ENCODE measurements at regions not wholly inside any gene's neighbourhood (a gene's known extent, or its start where the extent isn't known, plus 50 kb on each side); places are given as distances from the start of the nearest gene placed in this dataset.

GRCh38 chr5:103450333-103451061 is 112.1 kb downstream of the NUDT12 start:
- ChIA-PET POLR2A (ENCODE audit: low non-redundant PET) (no interaction called here), CTCF (no interaction called here)
- TF ChIP-seq, protein P1, sequence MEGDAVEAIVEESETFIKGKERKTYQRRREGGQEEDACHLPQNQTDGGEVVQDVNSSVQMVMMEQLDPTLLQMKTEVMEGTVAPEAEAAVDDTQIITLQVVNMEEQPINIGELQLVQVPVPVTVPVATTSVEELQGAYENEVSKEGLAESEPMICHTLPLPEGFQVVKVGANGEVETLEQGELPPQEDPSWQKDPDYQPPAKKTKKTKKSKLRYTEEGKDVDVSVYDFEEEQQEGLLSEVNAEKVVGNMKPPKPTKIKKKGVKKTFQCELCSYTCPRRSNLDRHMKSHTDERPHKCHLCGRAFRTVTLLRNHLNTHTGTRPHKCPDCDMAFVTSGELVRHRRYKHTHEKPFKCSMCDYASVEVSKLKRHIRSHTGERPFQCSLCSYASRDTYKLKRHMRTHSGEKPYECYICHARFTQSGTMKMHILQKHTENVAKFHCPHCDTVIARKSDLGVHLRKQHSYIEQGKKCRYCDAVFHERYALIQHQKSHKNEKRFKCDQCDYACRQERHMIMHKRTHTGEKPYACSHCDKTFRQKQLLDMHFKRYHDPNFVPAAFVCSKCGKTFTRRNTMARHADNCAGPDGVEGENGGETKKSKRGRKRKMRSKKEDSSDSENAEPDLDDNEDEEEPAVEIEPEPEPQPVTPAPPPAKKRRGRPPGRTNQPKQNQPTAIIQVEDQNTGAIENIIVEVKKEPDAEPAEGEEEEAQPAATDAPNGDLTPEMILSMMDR (conservative IDR thresholded peaks at IDR 0.05; ENCODE audit: low read depth): no peak
- peak; percentile 60 for DNase-seq (ENCODE audit: low spot score)
- no peak overlapping the region for H3K27ac ChIP-seq

DNA sequence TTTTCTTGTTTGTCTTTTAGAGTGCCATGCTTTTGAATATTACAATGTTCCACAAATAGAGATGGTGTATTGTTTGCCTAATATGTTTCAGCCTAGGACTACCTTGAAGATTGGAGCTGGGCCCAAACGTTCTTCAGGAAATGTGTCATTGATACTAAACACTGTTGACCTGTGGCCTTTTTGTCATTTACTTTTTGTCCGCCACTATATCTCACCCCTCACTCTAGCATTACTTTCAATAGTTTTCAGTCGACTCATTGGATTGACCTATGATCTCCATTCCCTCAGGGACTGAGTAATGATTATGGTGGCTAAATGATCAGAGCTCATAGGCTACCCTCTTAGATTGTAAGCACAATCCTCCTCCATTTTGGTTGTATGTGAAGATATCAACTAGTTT is 115.8 kb downstream of the NUDT12 start:
- POLR2A ChIA-PET (ENCODE audit: low non-redundant PET): no interaction called here
- DNase-seq (ENCODE audit: low spot score): no peak

DNA sequence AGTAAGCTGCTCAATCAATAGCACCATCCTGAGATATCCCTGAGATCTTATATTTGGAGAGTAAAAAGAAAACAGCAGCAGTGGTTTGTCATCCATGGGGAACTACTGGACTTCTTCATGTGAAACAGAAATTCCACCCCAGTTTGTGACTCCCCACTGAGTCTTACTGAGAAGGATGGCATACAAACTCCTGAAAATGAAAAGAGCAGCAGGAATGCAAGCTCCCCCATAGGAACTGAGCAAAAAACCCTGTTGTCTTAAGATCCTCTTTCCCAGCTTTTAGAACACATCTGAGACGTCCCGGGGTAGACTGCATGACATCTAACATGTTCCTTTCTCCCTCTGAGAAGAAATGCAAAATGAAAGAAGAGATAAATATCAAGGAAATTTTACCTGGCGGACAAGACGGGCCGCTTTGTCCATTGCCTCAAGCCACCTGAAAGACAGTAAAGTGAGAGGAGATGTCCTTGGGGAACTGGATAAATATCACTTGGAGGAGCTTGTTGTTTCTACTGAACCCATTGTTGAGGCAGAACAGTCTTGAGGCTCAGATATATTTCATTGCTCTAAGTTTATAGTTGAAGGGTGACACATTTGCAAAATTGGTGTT is 117.1 kb downstream of the NUDT12 start:
- POLR2A ChIA-PET (ENCODE audit: low non-redundant PET): no interaction called here
- H3K27ac ChIP-seq: no peak overlapping the region
- no peak for DNase-seq (ENCODE audit: low spot score)
- TF ChIP-seq, protein P1 (conservative IDR thresholded peaks at IDR 0.05; ENCODE audit: low read depth): no peak
- CTCF ChIA-PET: interaction anchor here (0.8 kb wide), 1 partner anchor 213 kb away, joined by 4 read pairs; no protein-coding TSS in a partner anchor

More for the DNA sequence above, 115.8 kb downstream of the NUDT12 start:
- CTCF ChIA-PET: interaction anchor here (0.5 kb wide), 1 partner anchor 146 kb away, joined by 3 read pairs; no protein-coding TSS in a partner anchor
- TF ChIP-seq, protein P1 (conservative IDR thresholded peaks at IDR 0.05; ENCODE audit: low read depth): no peak
- H3K27ac ChIP-seq: no peak overlapping the region

GRCh38 chr5:103444333-103445038 is 118.1 kb downstream of the NUDT12 start:
- ChIA-PET POLR2A (ENCODE audit: low non-redundant PET) (no interaction called here), CTCF (no interaction called here)
- no peak for DNase-seq (ENCODE audit: low spot score)
- H3K27ac ChIP-seq: no peak overlapping the region
- TF ChIP-seq, protein P1 (conservative IDR thresholded peaks at IDR 0.05; ENCODE audit: low read depth): no peak

GRCh38 chr5:103442750-103443149 is 119.8 kb downstream of the NUDT12 start:
- H3K27ac ChIP-seq: no peak overlapping the region
- POLR2A ChIA-PET (ENCODE audit: low non-redundant PET): no interaction called here
- no peak for DNase-seq (ENCODE audit: low spot score)
- CTCF ChIA-PET: no interaction called here
- TF ChIP-seq, protein P1 (conservative IDR thresholded peaks at IDR 0.05; ENCODE audit: low read depth): no peak

DNA sequence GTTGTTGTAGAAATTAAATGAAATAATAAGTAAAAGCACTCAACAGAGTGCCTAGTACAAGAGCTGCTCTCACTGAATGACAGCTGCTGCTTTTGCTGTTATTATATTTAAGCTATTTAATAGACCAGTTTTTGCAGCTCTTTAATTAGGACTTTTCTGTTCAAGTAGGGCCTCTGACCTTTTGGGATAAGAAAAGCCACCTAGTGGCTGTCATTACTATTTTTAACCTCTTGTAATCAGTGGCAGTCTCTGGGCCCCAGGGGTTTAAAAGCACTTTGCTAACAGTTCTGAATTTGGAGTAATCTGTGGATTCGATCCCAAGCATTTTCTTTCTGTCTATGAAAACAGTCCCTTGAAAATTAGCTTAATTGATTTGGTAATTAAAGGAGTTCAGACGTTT is 121.1 kb downstream of the NUDT12 start:
- H3K27ac ChIP-seq: no peak overlapping the region
- ChIA-PET CTCF (no interaction called here), POLR2A (ENCODE audit: low non-redundant PET) (no interaction called here)
- TF ChIP-seq, protein P1 (conservative IDR thresholded peaks at IDR 0.05; ENCODE audit: low read depth): no peak
- DNase-seq (ENCODE audit: low spot score): no peak

Data from RWPE1 (cell line).